KMS-11 (cell line): ENCODE measurements at regions not wholly inside any gene's neighbourhood (a gene's known extent, or its start where the extent isn't known, plus 50 kb on each side); places are given as distances from the start of the nearest gene placed in this dataset.
A peak's percentile ranks its signal among the peaks of the same experiment; 100 is the strongest.
"Not testable (repeated sequence)": the region's sequence is repeated elsewhere in the genome, so short reads cannot be mapped to it uniquely, and the experiment has no call there.

Experiments
- H2AFZ ChIP-seq: fragments of 200-600 bp; sonication (generic); 2 replicates; pipeline ENCODE4 v1.6.1; 2016; ENCODE audit warnings: antibody characterized with exemption, mixed run types, low read depth
- H3K27ac ChIP-seq: fragments of 200-600 bp; sonication (generic); 2 replicates; pipeline ENCODE4 v1.6.1; 2016; ENCODE audit warnings: mild to moderate bottlenecking, mixed run types
- H3K27me3 ChIP-seq: fragments of 200-600 bp; sonication (generic); 2 replicates; pipeline ENCODE4 v1.6.1; 2017; ENCODE audit warnings: mild to moderate bottlenecking, low read depth, mixed run types, moderate library complexity; ENCODE audit not compliant: insufficient read depth
- H3K36me3 ChIP-seq: fragments of 200-600 bp; sonication (generic); 2 replicates; pipeline ENCODE4 v1.6.1; 2017; ENCODE audit warnings: mild to moderate bottlenecking, mixed run types; ENCODE audit not compliant: insufficient read depth
- H3K4me1 ChIP-seq: fragments of 200-600 bp; sonication (generic); 2 replicates; pipeline ENCODE4 v1.6.1; 2016; ENCODE audit warnings: mild to moderate bottlenecking, low read depth, mixed run types; ENCODE audit not compliant: poor library complexity, severe bottlenecking
- H3K4me2 ChIP-seq: fragments of 200-600 bp; sonication (generic); 2 replicates; pipeline ENCODE4 v1.7.0; 2016; ENCODE audit warnings: mild to moderate bottlenecking, mixed run types
- H3K4me3 ChIP-seq: fragments of 200-600 bp; sonication (generic); IDR thresholded peaks from 2 replicates; pipeline ENCODE4 v1.6.1; 2017; ENCODE audit warnings: low read depth, low read length, mixed read lengths; ENCODE audit not compliant: insufficient read depth
- H3K79me2 ChIP-seq: fragments of 200-600 bp; sonication (generic); 2 replicates; pipeline ENCODE4 v1.6.1; 2016; ENCODE audit warnings: low read depth, mixed run types; ENCODE audit not compliant: insufficient read depth
- H3K9ac ChIP-seq: fragments of 200-600 bp; sonication (generic); 2 replicates; pipeline ENCODE4 v1.6.1; 2016; ENCODE audit warnings: mild to moderate bottlenecking, mixed run types
- H4K20me1 ChIP-seq: fragments of 200-600 bp; sonication (generic); 2 replicates; pipeline ENCODE4 v1.6.1; 2016; ENCODE audit warnings: mild to moderate bottlenecking, mixed run types; ENCODE audit not compliant: insufficient read depth
- TF ChIP-seq, protein P1 (sequence below): fragments of 200-600 bp; sonication (generic); conservative IDR thresholded peaks from 2 replicates; pipeline ENCODE4 v1.6.1; 2017; ENCODE audit warnings: low read depth, mild to moderate bottlenecking, antibody characterized with exemption, low read length, moderate library complexity, mixed read lengths

DNA sequence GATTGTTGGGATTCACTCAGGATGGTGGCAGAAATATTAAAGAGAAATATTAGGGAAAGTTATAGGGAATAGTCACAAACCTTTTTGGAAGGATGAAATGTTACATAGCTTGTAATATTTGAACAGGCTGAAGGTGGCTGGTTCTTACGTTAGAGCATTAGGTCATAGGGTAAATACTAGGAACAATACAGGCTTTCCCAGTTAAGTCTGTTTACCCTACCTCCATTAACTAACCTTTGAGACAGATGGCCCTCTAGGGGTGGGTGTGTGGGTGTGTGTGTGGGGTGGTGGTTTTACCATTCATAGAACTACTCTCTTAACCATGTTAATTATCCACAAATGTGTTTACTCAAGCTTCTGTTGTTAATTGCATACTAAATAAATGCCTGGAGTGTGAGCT, 94.3 kb upstream of the STK32A start:
- peaks cover 13% of the 10 kb centered on the region for H3K4me1 ChIP-seq
- H3K27me3 ChIP-seq = no peaks in the 10 kb centered on the region
- H2AFZ ChIP-seq = no peak overlapping the region
- no peaks in the 10 kb centered on the region for H3K36me3 ChIP-seq
- H3K9ac ChIP-seq = no peak overlapping the region
- no peak overlapping the region for H3K4me3 ChIP-seq
- no peaks in the 10 kb centered on the region for H4K20me1 ChIP-seq
- H3K4me2 ChIP-seq = no peak overlapping the region
- TF ChIP-seq, protein P1, sequence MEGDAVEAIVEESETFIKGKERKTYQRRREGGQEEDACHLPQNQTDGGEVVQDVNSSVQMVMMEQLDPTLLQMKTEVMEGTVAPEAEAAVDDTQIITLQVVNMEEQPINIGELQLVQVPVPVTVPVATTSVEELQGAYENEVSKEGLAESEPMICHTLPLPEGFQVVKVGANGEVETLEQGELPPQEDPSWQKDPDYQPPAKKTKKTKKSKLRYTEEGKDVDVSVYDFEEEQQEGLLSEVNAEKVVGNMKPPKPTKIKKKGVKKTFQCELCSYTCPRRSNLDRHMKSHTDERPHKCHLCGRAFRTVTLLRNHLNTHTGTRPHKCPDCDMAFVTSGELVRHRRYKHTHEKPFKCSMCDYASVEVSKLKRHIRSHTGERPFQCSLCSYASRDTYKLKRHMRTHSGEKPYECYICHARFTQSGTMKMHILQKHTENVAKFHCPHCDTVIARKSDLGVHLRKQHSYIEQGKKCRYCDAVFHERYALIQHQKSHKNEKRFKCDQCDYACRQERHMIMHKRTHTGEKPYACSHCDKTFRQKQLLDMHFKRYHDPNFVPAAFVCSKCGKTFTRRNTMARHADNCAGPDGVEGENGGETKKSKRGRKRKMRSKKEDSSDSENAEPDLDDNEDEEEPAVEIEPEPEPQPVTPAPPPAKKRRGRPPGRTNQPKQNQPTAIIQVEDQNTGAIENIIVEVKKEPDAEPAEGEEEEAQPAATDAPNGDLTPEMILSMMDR = no peak
- H3K27ac ChIP-seq = no peak overlapping the region
- no peaks in the 10 kb centered on the region for H3K79me2 ChIP-seq

DNA sequence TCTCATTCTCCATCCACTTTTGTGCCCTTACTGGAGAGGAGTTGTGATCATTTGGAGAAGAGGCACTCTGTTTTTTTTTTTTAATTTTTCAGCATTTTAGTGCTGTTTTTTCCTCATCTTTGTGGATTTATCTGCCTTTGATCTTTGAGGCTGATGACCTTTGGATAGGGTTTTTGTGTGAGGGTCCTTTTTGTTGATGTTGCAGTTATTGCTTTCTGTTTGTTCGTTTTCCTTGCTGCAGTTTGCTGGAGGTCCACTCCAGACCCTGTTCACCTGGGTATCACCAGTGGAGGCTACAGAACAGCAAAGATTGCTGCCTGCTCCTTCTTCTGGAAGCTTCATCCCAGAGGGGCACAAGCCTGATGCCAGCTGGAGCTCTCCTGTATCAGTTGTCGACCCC, 93.2 kb upstream of the STK32A start:
- not testable (repeated sequence) for H3K27me3 ChIP-seq, H3K79me2 ChIP-seq, H4K20me1 ChIP-seq, H3K9ac ChIP-seq, H3K36me3 ChIP-seq, H3K27ac ChIP-seq, H3K4me3 ChIP-seq
- Histone ChIP-seq H2AFZ (peak overlapping the region; percentile 25; the same call in 1 of the 2 replicates), H3K4me2 (peak overlapping the region; percentile 7; the same call in 1 of the 2 replicates), H3K4me1 (peaks cover 13% of the 10 kb centered on the region)

- H3K36me3 ChIP-seq = no peaks in the 10 kb centered on the region
- no peak overlapping the region for H3K27ac ChIP-seq
- no peaks in the 10 kb centered on the region for H4K20me1 ChIP-seq
- H3K27me3 ChIP-seq = no peaks in the 10 kb centered on the region
- peaks cover 13% of the 10 kb centered on the region for H3K4me1 ChIP-seq
- H3K79me2 ChIP-seq = no peaks in the 10 kb centered on the region
- no peak overlapping the region for H3K9ac ChIP-seq
- H2AFZ ChIP-seq = no peak overlapping the region
- no peak overlapping the region for H3K4me3 ChIP-seq
- H3K4me2 ChIP-seq = no peak overlapping the region
- TF ChIP-seq, protein P1 = no peak
These were observed 91.6 kb upstream of the STK32A start for GRCh38 chr5:147143215-147143614.

- Histone ChIP-seq H3K36me3 (no peaks in the 10 kb centered on the region), H3K27me3 (no peaks in the 10 kb centered on the region), H3K4me1 (peaks cover 13% of the 10 kb centered on the region), H3K9ac (no peak overlapping the region), H3K27ac (no peak overlapping the region), H4K20me1 (no peaks in the 10 kb centered on the region), H2AFZ (no peak overlapping the region), H3K4me2 (no peak overlapping the region), H3K79me2 (no peaks in the 10 kb centered on the region), H3K4me3 (no peak overlapping the region)
- TF ChIP-seq, protein P1 = no peak
These were observed 89.5 kb upstream of the STK32A start for GRCh38 chr5:147145328-147145727.

DNA sequence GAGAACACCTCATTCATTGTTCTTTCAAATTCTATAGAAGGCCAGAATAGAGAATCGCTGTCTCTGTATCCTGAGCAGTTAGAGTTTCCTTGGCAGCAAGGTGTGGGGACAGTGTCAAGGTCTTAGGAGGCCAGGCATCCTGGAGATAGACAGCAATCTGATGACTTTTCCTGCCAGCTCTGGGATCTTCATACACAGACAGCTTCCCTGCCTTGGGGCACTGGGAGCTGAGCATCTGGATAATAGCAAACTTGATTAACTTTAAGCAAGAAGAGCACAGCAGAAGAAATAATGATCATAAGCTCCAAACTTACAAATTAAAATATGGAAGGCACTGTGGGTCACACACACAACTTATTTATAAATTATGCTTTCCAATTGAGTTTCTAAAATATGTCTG, 86.1 kb upstream of the STK32A start:
- H3K9ac ChIP-seq = no peak overlapping the region
- H3K4me1 ChIP-seq = no peaks in the 10 kb centered on the region
- H3K27ac ChIP-seq = no peak overlapping the region
- H3K79me2 ChIP-seq = no peaks in the 10 kb centered on the region
- no peak overlapping the region for H2AFZ ChIP-seq
- H3K27me3 ChIP-seq = no peaks in the 10 kb centered on the region
- no peak overlapping the region for H3K4me2 ChIP-seq
- no peaks in the 10 kb centered on the region for H4K20me1 ChIP-seq
- no peaks in the 10 kb centered on the region for H3K36me3 ChIP-seq
- TF ChIP-seq, protein P1 = no peak
- no peak overlapping the region for H3K4me3 ChIP-seq
